ENCODE measurements at regions not wholly inside any gene's neighbourhood (a gene's known extent, or its start where the extent isn't known, plus 50 kb on each side); places are given as distances from the start of the nearest gene placed in this dataset.

DNA sequence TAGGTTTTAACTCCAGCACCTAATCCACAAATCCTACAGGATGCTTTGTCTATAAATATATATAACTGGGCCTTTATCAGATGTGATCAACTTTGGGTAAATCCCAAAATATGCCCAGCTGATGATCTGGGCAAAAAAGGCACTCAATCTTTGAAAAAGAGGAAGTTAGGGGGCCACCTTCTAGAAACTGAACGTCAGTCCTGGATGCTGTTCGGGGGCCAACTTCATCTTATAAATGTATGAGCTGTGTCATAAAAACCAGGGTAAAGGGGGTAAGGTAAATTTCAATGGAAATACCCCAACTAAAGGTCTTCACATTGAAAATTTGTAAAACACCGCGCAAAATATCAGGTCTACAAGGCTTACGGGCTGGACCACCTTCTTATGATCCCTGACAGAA, 264.4 kb upstream of the UBE2E2 start:
- DNase-seq (ENCODE audit: low spot score in 2 of 2): no peak
- no peak overlapping the region for H3K27ac ChIP-seq
- H3K4me3 ChIP-seq: no peak overlapping the region
- TF ChIP-seq, protein P1, sequence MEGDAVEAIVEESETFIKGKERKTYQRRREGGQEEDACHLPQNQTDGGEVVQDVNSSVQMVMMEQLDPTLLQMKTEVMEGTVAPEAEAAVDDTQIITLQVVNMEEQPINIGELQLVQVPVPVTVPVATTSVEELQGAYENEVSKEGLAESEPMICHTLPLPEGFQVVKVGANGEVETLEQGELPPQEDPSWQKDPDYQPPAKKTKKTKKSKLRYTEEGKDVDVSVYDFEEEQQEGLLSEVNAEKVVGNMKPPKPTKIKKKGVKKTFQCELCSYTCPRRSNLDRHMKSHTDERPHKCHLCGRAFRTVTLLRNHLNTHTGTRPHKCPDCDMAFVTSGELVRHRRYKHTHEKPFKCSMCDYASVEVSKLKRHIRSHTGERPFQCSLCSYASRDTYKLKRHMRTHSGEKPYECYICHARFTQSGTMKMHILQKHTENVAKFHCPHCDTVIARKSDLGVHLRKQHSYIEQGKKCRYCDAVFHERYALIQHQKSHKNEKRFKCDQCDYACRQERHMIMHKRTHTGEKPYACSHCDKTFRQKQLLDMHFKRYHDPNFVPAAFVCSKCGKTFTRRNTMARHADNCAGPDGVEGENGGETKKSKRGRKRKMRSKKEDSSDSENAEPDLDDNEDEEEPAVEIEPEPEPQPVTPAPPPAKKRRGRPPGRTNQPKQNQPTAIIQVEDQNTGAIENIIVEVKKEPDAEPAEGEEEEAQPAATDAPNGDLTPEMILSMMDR (IDR thresholded peaks at IDR 0.05): no peak
- TF ChIP-seq POLR2A (IDR thresholded peaks at IDR 0.05) (no peak), POLR2AphosphoS5 (IDR thresholded peaks at IDR 0.05) (no peak)
- no peaks in the 10 kb centered on the region for H3K4me1 ChIP-seq
- H3K9me3 ChIP-seq: no peaks in the 10 kb centered on the region
- intact Hi-C loops (cut with DNase I; ENCODE audit: low total_unique reads): no loop called here
- no peaks in the 10 kb centered on the region for H3K27me3 ChIP-seq
- H3K36me3 ChIP-seq: no peaks in the 10 kb centered on the region

DNA sequence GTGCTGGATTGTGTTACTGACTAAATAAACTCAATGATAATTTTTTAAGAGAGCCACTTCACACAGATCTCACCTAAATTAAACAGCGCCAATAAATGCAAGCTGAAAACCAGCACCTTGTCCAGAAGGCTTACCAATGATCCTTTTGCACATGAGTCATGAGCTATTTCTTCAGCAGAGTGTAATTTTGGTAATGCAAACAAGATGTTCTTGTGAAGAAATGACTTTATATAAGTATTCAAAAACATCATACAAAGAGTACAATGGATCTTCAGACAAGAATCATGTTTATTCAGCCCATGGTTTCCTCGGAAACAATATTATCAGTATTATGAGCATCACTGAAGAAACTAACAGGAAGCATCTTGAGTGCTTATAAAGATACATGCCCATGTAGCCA, 263.8 kb upstream of the UBE2E2 start:
- no peak overlapping the region for H3K27ac ChIP-seq
- H3K27me3 ChIP-seq: no peaks in the 10 kb centered on the region
- no peak for TF ChIP-seq POLR2A (IDR thresholded peaks at IDR 0.05)
- TF ChIP-seq POLR2AphosphoS5 (IDR thresholded peaks at IDR 0.05): no peak
- TF ChIP-seq, protein P1 (IDR thresholded peaks at IDR 0.05): no peak
- intact Hi-C loops (cut with DNase I; ENCODE audit: low total_unique reads): no loop called here
- H3K4me1 ChIP-seq: no peaks in the 10 kb centered on the region
- H3K4me3 ChIP-seq: no peak overlapping the region
- no peak for DNase-seq (ENCODE audit: low spot score in 2 of 2)
- H3K9me3 ChIP-seq: no peaks in the 10 kb centered on the region
- no peaks in the 10 kb centered on the region for H3K36me3 ChIP-seq

DNA sequence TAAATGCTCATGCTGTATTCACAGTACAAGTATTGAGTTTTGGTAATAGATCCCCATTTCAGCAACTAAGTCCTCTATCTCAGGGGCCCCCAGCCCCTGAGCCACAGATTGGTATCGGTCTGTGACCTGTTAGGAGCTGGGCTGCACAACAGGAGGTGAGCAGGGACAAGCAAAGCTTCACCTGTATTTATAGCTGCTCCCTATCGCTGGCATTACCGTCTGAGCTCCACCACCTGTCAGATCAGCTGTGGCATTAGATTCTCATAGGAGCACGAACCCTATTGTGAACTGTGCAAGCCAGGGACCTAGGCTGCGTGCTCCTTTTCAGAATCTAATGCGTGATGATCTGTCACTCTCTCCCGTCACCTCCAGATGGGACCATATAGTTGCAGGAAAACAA, 262.8 kb upstream of the UBE2E2 start:
- TF ChIP-seq POLR2A (IDR thresholded peaks at IDR 0.05): no peak
- TF ChIP-seq, protein P1 (IDR thresholded peaks at IDR 0.05): no peak
- no peak for TF ChIP-seq POLR2AphosphoS5 (IDR thresholded peaks at IDR 0.05)

DNA sequence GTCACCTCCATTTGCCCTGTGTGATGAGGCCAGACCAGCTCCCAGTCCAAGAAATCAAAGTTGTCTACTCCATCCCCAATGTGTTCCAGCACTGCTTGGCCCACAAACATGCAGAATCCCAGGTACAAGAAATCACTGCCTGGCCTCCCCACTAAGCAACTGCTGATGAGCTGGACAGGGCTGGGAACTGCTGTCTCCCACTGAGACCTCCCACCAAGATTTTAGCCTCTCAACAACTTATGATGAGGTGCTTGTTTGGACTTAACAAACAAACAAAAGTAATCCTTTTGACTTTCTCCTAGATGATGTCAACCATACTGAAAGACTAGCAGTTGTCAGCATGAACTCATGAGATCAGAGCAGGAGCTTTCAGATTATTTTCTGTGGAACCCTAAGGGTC, 260.1 kb upstream of the UBE2E2 start:
- Histone ChIP-seq H3K36me3 (no peaks in the 10 kb centered on the region), H3K27me3 (no peaks in the 10 kb centered on the region), H3K4me1 (no peaks in the 10 kb centered on the region), H3K4me3 (no peak overlapping the region), H3K9me3 (no peaks in the 10 kb centered on the region), H3K27ac (no peak overlapping the region)
- TF ChIP-seq POLR2AphosphoS5 (IDR thresholded peaks at IDR 0.05): no peak
- TF ChIP-seq POLR2A (IDR thresholded peaks at IDR 0.05): no peak
- TF ChIP-seq, protein P1 (IDR thresholded peaks at IDR 0.05): no peak
- intact Hi-C loops (cut with DNase I; ENCODE audit: low total_unique reads): no loop called here
- DNase-seq (ENCODE audit: low spot score in 2 of 2): no peak

More for the DNA sequence above, 262.8 kb upstream of the UBE2E2 start:
- DNase-seq (ENCODE audit: low spot score in 2 of 2): no peak
- no peaks in the 10 kb centered on the region for H3K4me1 ChIP-seq
- H3K36me3 ChIP-seq: no peaks in the 10 kb centered on the region
- H3K27me3 ChIP-seq: no peaks in the 10 kb centered on the region
- no peak overlapping the region for H3K27ac ChIP-seq
- no peaks in the 10 kb centered on the region for H3K9me3 ChIP-seq
- intact Hi-C loops (cut with DNase I; ENCODE audit: low total_unique reads): no loop called here
- H3K4me3 ChIP-seq: no peak overlapping the region

DNA sequence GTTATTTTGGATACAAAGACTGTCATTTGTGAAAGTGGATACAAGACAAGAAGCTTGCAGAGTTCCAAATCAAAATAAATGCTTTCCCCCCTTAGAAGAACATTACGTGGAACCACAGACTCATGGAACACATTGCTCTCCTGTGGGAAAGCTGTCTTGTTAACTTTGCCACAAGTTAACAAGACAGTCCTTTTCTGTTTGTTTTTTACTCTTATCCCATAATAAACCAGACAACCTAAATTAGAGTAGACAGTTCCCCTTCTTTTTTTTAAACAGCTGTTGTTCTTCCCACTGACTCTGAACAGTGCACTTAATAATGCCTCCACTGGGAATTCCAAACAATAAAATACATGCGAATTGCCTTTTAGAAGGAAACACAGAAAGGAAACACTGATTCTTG, 255.3 kb upstream of the UBE2E2 start:
- Histone ChIP-seq H3K4me3 (no peak overlapping the region), H3K4me1 (no peaks in the 10 kb centered on the region), H3K36me3 (no peaks in the 10 kb centered on the region), H3K27ac (no peak overlapping the region), H3K27me3 (no peaks in the 10 kb centered on the region), H3K9me3 (no peaks in the 10 kb centered on the region)
- no peak for DNase-seq (ENCODE audit: low spot score in 2 of 2)
- TF ChIP-seq, protein P1 (IDR thresholded peaks at IDR 0.05): no peak
- no peak for TF ChIP-seq POLR2AphosphoS5 (IDR thresholded peaks at IDR 0.05)
- no peak for TF ChIP-seq POLR2A (IDR thresholded peaks at IDR 0.05)
- intact Hi-C loops (cut with DNase I; ENCODE audit: low total_unique reads): no loop called here
